Inferior parietal cortex (tissue), 1 donor: ENCODE measurements at regions not wholly inside any gene's neighbourhood (a gene's known extent, or its start where the extent isn't known, plus 50 kb on each side); places are given as distances from the start of the nearest gene placed in this dataset.

ENCODE experiments used
- DNase-seq: peaks from one replicate; pipeline ENCODE4 v3.0.0-alpha.2; 2016; ENCODE audit errors: extremely low spot score

DNA sequence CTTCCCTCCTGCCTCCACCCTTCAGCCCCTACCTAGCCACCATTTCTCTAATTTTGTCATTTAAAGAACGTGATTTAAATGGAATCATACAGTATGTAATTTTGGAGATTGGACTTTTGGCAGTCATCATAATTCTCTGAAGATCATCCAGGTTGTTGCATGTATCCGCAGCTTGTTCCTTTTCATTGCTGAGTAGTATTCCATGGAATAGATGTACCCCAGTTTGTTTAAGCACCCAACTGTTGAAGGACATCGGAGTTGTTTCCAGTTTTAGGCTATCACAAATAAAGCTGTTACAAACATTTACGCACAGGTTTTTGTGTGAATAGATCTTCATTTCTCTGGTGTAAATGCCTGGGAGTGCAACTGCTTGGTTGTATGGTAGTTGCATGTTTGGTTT is 61.1 kb upstream of the PWP1 start:
- DNase-seq, result no peak

DNA sequence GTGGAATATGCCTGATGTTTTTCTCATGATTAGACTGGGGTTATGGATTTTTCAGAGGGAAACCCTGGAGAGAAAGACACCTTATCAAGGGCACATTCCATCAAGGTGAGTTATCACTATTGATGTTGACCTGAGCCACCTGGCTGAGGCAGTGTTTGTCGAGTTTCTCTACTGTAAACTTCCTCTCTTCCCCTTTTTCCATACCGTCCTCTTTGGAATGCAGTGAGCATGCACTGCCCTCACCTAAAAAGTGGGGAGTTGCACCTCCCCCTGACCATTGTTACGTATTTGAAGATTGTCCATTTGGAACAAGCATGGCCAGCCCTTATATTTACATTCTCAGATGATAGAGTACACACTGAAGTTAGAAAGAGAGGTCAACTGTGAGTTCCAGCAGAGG is 53.9 kb upstream of the PWP1 start:
- no peak for DNase-seq

DNA sequence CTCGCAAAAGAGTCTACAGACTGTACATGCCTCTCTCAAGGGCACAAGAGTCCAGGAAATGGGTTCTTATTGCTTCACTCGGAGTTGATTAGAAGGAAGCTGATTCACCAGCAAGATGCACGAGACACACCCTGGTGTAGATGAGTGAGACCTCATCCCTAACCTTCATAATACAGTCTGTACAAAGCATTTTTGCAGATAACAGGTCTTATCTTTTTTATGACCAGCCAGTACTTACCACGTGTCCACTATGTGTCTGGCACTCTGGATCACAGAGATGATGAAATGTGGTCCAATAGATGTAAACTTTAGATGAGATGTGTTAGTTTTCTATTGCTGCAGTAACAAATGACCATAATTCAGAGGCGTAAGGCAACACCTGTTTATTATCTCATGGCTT is 53.4 kb upstream of the PWP1 start:
- DNase-seq, result no peak

DNA sequence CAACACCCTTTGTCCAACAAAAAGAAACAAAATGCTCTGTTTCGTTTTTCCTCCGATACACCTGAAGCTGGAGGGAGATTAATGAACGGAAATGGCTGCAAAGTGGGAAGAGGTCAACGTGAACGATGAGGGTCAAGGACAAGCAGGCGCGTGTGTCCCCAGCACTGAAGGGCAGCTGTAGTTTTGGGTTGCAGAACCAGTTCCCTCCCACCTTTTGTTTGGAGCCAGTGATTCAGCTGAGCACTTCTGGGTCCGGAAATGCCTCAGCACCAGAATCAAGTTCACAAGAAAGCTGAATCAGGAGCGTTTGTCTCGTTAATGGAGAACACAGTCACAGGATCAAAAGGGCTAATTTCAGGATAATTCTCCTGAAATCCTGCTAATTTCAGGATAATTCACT is 51.1 kb upstream of the PWP1 start:
- DNase-seq, result no peak

DNA sequence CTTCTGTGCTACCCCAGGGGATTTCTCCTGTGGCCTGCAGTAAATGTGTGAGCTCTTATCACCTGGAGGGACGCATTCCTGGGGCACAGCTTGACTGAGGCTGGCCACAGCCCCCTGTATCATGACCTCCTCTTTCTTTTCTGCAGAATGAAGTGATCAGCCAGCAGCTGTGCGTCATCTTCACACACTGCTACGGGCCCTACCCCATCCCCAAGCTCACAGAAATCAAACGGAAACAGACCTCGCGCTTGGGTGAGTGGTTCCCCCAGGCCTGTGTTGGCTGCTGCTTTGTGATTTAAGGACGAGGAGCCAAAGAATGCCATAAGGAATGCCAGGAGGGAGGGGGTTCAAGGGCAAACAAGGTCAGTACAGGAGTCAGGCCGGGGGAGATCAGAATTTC is 50.5 kb upstream of the PWP1 start:
- no peak for DNase-seq
